NCI-H345 treated with DMSO at 0.1 percent for 48 hours (cell line): ENCODE measurements at regions not wholly inside any gene's neighbourhood (a gene's known extent, or its start where the extent isn't known, plus 50 kb on each side); places are given as distances from the start of the nearest gene placed in this dataset.

Source experiments
- DNase-seq: peaks from one replicate; lab custom pipeline; 2025; ENCODE audit not compliant: unreplicated experiment; lab: John Stamatoyannopoulos, UW

DNA sequence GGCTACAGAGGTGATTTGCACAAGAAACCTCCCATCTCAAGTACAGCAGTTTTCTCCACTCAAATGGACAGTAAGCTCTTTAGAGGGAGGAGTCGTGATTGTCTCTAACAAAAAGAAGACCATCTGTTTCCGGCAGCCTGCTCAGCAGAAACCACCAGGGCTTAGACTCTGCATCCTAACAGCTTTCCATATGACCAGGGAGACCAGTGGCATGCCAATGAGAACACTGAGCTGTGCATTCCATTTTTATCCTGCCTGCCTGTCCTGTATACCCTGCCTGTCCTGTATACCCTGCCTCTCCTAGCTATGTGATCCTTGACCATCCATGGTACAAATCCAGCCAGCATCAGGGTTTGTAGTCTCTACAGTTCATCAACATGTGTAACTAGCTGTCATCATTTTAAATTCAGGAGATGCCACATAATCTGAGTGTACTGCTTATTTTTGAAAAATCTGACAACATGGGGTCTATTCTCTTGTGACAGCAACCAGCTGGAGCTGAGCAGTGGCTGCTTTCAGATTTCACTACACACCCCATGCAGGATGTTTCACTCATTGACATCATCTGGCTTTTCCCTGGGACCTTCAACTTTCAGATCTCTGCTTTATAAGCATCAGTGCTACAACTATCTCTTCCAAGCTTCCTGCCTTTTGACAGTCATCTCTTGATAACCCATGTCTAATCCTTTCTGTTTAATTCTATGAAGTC lies 50.5 kb upstream of the POU2AF2 start:
- DNase-seq = no peak

DNA sequence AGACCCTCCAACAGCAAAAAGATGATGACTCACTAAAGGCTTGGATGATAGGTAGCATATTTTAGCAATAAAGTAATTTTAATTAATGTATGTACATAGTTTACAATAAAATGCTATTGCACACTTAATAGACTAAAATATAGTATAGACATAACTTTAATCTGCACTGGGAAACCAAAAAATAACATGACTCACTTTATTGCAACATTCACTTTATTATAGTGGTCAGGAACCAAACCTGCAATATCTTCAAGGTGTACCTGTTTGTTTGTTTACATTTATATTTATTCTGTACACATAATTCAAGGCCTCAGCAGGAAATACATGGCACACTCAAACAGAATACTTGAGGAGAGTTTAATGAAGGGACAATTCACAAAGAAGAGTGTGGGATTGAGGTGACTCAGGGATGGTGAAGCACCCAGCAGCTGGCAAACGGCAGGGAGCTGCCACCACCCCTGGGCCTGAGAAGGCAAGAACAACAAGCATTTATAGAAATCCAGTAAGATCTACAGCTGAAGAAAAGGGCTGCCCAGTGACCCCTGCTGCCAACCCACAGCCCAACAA lies 51.5 kb upstream of the POU2AF2 start:
- no peak for DNase-seq

DNA sequence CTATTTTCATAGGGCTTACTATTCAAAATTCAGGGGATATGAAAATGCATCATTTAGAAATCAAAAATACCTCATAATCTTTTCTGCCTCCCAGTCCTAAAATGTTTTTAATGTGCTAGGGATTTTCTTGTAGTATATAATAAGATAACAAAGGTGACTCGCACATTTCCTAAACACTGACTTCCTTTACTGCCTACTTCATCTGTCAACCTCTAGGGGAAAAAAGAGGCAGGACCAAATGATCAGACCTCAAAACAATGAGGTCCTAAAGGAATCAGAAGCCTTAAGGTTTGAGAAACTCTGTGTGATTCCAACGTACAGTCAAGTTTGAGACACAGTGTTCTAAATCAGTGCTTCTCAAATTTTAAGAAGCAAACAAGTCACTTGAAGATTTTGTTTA lies 56.1 kb upstream of the POU2AF2 start:
- DNase-seq = no peak

DNA sequence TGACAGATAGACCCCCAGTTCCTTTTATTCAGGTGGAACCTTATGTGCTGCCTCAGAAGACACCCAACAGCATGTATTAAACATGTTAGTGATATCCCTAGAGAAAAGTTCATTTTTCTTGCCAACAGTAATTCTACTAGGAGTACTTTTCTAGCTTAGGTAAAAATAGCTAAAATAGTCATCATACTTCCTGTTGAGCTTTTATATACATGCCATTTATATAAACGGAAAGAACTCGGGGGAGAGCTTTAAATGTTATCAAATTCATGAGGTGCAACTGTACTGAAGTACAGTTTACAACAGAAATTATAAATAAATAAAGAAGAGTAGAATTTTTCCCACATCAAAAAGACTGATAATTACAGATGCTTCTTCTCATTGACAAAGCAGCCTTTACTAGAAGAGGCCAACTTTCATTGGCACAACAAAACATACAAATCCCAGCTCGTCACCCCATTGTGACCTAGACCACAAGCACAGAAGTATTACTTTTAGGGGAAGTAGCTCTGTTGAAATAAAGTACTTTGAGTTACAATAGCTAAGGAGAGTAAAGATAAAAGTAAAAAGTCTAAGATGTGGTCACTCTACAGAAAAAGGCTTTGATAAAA lies 59.1 kb upstream of the POU2AF2 start:
- DNase-seq = no peak

DNA sequence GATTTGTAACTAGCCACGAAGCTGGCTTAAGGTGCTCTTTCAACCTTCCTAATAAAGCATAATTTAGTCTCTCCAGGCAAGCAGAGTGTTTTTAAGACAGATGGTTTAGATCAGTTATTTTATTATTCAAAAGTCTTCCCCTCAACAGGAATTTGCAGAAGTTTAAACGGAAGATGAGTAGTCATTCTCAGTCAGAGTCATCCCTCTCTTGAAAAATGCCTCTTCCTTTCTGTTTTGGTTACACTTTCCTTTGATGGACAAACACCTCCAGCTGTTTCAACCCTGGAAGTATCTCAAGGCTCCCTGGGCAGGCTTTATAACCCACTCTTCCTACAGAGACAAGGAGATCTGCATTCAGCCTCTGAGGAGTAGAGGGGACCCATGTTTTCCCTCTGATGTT lies 60.3 kb upstream of the POU2AF2 start:
- DNase-seq = no peak

DNA sequence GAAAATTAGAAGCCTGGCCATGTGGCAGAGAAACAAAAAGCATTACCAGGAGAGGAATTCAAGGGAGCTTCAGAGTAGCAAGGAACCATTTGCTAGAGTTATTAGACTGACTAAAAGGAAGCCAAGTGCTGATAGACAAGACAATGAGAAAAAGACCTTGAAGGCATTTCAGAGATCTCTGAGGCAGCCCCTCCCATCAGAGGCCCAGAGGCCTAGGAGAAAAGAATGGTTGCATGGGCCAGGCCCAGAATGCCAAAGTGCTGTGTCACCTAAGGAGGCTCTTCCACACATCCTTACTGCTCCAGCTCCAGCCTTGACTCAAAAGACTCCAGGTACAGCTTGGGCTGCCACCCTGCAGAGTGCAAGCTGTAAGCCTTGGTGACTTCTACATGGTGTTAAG lies 61.8 kb upstream of the POU2AF2 start:
- DNase-seq = no peak

DNA sequence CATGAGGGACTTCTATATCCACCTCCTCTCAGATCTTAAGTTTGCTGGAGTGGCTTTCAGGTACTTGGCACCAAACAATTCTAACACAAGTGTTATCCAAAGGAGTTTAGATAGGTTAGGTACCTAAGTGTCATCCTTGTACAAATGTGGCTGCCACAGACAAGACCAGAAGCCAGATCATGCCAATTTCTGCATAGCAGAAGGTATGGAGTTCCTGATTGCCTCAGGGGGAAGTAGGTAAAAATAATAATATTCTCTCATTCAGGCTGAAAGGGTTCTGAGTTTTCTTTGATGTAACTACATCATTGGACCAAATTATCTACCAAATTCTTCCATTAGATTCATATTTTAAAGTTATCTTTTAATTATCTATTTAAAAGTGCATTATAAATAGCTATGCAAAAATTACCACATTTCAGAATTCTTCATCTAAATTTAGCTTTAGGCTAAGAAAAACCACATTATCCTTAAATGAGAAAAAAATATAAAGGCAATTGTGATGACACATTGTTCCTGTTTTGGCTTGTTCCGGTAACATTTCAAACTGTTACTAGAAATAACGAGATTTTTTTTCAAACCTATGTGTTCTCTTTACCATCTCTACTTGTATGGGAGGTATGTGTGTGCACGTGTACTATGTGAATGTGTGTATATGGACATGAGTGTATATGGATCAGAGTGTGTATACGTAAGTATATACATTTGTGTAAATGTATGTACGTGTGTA lies 66.2 kb upstream of the POU2AF2 start:
- no peak for DNase-seq

DNA sequence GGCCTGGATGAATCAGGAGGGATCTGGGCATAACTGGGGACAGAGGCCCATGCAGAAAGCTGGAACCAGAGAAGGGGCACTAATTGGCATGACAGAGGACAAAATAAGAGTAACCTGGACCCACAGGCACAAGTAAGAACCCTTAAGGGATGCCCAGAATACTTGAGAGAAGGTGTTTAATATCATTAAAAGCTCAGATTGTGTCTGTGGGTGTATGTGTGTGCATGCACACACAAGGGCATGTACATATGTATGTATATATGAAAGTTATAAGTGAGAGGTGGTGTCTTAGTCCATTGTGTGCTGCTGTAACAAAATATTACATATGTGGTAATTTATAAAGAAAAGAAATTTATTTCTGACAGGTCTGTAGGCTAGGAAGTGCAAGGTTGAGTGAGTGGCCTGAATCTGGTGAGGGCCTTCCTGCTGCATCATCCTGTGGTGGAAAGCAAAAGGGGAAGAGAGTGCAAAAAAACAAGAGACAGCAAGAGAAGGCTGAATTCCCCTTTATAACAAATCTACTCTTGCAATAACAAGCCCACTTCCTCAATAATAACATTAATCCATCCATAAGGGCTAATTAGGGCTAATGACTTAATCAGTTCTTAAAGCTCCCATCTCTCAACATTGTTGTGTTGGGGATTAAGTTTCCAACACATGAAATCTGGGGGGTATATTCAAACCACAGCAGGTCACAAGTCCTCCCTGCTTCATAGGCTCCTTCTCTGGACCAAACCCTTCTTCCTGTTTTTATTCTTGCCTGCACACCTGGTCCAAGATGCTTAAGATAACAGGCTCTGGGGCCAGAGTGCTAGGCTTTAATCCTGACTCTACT lies 68.3 kb upstream of the POU2AF2 start:
- DNase-seq = no peak

DNA sequence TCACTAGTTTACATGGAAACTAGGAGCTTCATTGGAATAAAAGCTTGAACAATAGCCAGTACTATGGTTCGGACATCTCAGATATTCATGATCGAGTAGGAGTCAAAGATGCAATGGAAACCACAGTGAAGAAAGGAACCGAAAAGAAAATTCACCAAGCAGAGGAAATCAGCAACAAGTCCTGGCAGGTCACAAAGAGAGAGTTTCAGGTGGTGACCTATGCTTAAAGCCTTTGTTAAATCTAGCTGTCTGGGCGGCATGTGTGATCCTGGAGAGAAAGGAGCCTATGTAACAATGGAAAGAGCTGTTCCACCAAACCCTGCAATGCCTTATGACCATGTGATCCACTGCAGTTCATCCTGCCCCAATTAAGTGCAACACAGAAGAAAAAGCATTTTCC lies 68.9 kb upstream of the POU2AF2 start:
- DNase-seq = no peak

DNA sequence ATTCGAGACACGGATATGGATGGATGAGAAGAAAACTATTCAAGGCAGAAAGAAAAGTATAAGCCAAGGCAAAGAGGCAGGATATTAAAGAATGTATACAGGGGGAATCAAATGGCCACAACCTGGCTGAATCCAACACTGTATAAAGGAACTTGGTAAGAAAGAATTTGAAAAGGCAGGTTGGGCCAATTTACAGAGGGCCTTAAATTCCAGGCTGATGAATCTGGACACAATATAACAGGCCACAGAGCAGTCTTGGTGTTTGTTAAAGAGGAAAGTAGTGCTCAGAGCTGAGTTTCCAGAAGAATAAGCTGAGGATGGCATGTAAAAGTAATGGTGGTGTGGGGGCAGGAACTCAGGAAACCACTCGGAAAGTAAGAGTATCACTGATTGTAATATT lies 72.3 kb upstream of the POU2AF2 start:
- DNase-seq = no peak

DNA sequence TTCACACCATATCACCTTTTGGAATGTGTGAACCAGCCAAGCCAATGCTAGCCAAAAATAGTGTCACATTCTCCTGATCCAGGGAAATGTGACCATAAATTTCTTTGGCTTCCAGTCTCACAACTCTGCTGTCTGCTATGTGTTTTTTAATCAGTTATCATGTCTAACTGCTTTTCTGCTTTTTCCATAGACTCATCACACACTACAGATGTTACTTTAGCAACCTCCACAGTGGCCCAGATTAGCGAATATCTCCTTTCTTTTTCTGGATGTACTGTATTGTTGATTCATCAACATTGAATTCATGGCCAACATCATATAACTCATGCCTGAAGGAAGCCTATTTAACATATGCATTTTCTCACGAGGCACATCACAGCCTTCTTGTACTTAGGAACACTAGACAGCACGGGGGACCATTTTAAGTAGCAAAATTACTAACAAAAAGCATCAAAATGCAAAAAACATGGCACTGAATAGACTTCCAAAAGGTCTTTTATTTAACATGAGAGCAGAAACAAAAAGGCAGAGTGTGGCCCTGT lies 73.1 kb upstream of the POU2AF2 start:
- no peak for DNase-seq

DNA sequence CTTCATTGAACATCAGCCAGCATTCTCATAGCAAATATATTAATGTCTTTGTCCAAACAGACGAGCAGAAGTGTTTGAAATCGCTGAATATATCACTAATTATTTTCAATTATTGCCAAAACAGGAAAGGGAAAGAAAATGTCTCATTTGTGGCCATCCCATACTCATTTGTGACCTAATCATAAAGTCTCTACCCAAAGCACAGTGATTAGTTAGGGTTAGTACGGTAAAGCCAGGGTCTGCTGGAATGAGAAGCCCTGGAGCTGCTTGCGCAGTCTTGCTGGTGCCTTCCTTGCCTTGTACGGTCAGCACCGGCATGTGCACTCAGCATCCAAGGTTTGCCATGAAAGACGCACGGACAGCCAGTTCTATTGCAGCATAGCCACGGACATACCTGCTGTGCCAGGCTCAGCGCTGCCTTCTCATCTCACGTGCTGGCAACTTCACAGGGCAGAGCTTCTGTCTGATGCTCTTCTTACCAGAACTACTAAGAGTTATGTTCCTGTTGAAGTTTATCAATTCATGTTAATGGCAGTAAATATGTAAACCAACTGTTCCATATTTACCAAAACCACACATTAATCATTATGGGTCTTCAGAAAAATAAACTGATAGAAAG lies 74.7 kb upstream of the POU2AF2 start:
- no peak for DNase-seq

DNA sequence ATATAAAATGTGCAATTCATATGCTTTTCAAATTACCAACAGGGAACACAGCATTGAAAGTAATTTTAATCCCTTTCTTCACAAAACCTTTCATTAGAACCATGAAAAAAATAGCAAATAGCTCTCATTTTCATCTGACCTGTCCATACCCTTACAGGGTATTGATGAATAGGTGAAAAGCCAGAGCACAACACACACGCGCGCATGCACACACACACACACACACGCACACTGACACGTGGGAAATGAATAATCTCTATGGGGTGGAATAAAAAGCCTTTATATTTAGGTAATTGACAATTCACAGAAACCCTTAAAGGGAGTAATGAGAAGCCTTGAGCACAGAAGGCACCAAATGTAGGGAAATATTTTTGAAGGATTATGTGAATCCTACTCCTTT lies 76.2 kb upstream of the POU2AF2 start:
- no peak for DNase-seq

DNA sequence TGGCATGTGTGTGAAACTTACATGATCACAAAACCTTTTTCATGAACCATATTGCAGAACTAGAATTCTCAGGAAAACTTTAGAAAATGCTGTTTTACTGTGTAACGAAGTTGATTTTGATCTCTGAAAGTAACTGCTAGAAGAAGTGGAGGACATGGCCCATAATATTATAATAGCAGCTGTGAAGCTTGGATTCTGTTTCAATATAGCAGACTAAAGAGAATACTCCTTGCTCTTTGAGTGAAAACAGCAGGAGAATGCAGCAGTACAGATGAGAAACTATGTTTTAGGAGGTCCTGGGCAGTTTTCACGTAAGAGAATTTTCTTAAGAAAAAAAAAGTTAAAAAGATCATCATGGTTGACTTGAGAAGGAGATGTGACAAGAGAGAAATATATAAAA lies 76.7 kb upstream of the POU2AF2 start:
- no peak for DNase-seq

DNA sequence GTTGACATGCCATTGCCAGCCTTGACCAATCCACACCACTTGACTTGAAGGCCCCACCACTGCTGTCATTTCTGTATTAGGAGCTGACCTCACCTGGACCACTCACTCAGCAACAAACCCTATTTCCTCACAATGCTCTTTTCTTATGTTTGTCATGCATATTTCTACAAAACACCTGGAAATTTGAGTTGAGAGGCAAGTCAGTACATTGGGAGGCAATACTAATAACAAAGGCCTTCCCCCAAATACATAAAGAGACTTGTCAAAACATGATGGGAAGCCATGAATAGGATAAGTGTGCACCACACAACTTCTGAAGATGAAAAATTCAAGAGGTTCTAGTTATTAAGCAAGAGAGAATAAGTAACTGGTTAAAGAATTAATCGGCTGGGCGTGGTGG lies 77.9 kb upstream of the POU2AF2 start:
- no peak for DNase-seq

DNA sequence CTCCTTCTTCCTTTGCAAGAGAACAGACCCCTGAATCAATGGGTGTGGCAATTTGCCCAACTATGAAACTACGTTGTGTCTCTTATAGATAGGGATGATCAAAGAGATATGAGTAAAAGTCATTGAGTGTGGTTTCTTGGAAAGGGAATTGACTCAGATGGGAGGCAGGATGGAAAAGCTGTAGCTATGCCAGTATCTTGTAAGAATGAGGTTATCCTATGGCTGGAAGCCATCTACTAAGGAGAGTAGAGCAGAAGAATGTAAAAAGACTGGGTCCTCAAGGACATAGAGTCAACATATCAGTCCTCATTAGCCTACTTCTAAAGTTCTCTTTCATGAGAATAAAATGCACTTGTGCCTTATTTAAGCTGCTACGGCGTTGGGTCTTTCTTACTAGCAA lies 78.9 kb upstream of the POU2AF2 start:
- DNase-seq = no peak

DNA sequence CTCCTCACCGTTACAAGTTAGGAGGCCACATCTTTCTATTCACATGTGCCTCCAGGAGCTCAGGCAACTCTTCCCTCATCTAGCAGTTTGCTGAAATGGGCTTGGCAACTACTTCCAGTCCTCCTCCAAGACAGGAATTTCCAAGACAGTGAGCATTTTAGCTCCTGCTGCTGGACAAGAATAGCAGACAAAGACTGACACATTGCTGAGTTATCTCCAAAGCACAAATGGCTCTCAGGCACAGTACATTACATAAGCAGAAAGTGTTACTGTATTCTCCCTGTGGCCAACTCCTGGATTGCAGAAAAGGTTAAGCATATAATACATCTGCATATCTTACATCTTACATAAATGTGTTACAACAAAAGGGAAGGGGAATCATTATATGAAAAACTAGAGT lies 83.2 kb upstream of the POU2AF2 start:
- no peak for DNase-seq

DNA sequence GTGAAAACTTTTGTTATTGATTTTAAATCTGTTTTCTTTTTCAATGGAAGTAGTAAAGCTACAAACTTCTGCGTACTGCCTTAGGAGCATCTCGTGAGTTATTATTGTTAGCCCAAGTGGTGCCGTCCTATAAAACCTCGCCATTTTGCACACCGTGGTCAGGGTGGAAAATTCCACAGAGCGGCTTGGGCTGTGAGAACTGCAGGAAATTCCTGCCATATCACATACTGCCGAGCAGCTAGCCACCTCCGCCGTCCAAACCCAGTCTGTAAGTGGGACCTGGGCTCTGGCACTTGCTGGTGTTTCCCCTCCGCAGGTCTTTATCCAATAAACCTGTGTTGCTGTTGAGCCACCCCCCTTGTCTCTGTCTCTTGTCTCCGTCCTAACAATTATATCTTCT lies 88.0 kb upstream of the POU2AF2 start:
- no peak for DNase-seq

DNA sequence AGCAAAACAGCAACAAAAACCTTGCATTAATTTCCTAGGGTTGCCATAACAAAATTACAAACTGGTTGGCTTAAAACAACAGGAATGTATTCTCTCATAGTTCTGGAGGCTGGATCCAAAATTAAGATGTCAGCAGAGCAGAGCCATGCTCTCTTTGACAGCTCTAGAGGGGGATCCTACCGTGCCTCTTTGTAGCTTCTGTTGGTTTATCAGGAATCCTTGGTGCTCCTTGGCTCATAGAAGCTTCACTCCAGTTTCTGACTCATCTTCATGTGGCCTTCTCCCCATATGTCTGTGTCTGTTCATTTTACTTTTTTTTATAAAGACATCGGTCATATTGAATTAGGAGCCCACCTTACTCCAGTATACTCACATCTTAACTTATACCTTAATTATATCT lies 90.5 kb upstream of the POU2AF2 start:
- DNase-seq = no peak

DNA sequence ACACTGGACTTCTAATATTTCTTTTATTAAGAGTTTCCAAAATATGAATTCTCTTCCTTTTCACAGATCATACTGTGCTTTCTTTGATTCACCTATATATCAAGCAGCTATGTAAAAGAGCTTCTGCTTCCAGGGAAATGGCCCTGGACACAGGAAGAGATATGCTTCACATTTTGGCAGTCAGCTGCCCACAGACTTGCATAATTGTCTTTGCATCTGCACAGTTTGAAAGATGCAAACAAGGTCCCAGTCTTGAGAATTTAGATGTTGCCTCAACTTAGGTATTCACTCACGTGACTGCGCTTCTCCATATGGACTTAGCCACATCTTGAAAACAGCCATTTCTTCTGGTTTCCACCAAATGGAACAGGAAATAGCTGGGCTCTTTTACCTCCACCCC lies 92.3 kb upstream of the POU2AF2 start:
- DNase-seq = no peak

DNA sequence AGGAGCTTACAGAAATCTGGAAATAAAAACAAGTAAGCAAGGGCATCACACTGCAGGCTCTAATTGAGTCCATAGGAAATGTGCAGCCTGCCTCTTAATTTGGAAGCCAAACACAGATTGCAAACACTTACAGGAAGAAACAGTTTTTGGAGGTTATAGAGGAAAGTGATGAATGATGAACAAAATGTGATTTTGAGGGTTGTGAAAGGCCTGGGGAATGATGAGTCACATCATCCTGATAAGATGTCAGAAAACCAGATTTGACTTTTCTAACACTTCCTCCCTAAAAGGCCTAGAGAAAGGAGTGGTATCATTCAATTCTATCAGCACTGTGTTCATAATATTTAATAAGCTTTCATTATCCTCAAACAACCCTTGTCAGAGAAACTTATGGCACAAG lies 96.6 kb upstream of the POU2AF2 start:
- DNase-seq = no peak
